MCF 10A (cell line): ENCODE measurements at regions not wholly inside any gene's neighbourhood (a gene's known extent, or its start where the extent isn't known, plus 50 kb on each side); places are given as distances from the start of the nearest gene placed in this dataset.

Experiments
- BruUV-seq: library from RNA; stranded (reverse); fragments of 400-500 nt; replicated peaks from 2 replicates; lab custom pipeline; 2021; lab: Mats Ljungman, UMichigan
- CTCF ChIA-PET: fragments of 300-600 bp; sonication (Branson Sonifier 250); formaldehyde crosslinking; extraction: SDS; loops from one replicate; lab custom pipeline; 2021; ENCODE audit warnings: antibody characterized with exemption, inconsistent platforms; lab: Yijun Ruan, JAX
- POLR2A ChIA-PET: fragments of 300-600, 350-650 bp; sonication (Branson Sonifier 250); formaldehyde crosslinking; extraction: SDS; loops from one replicate; lab custom pipeline; 2020; ENCODE audit warnings: antibody characterized with exemption, inconsistent platforms; lab: Yijun Ruan, JAX
- DNase-seq: peaks from one replicate; pipeline ENCODE4 v3.0.0-alpha.2; 2018; ENCODE audit not compliant: unreplicated experiment
- H3K27ac Mint-ChIP-seq: one replicate; pipeline ENCODE4 v1.8.0; 2022; ENCODE audit warnings: mild to moderate bottlenecking, low read depth, mixed read lengths; ENCODE audit not compliant: unreplicated experiment
- H3K27me3 Mint-ChIP-seq: one replicate; pipeline ENCODE4 v1.8.0; 2022; ENCODE audit warnings: mixed read lengths; ENCODE audit not compliant: insufficient read depth, unreplicated experiment
- H3K36me3 Mint-ChIP-seq: one replicate; pipeline ENCODE4 v1.8.0; 2022; ENCODE audit warnings: mild to moderate bottlenecking, moderate library complexity, mixed read lengths; ENCODE audit not compliant: insufficient read depth, unreplicated experiment
- H3K4me1 Mint-ChIP-seq: one replicate; pipeline ENCODE4 v1.8.0; 2022; ENCODE audit warnings: mixed read lengths; ENCODE audit not compliant: insufficient read depth, unreplicated experiment
- H3K4me3 Mint-ChIP-seq: one replicate; pipeline ENCODE4 v1.8.0; 2022; ENCODE audit warnings: mild to moderate bottlenecking, moderate library complexity, mixed read lengths; ENCODE audit not compliant: unreplicated experiment
- H3K9me3 Mint-ChIP-seq: one replicate; pipeline ENCODE4 v1.8.0; 2022; ENCODE audit warnings: mixed read lengths; ENCODE audit not compliant: unreplicated experiment
- CTCF ChIP-seq: fragments of 200-600 bp; IDR thresholded peaks from one replicate; pipeline ENCODE4 v1.8.0; 2022; ENCODE audit warnings: antibody characterized with exemption, mild to moderate bottlenecking; ENCODE audit not compliant: unreplicated experiment
- intact Hi-C: fragments of 100-400 bp; cut with micrococcal nuclease; formaldehyde crosslinking; loops from 2 replicates; pipeline ENCODE4 v1.14.1; 2022

GRCh38 chr10:129396021-129396722 lies 70.9 kb upstream of the MGMT start:
- Mint-ChIP-seq H3K4me1 (peaks cover 5% of the 10 kb centered on the region), H3K4me3 (no peak overlapping the region), H3K36me3 (no peaks in the 10 kb centered on the region), H3K27ac (no peak overlapping the region), H3K27me3 (peaks cover 16% of the 10 kb centered on the region), H3K9me3 (no peaks in the 10 kb centered on the region)
- TF ChIP-seq CTCF = no peak
- no peak for DNase-seq
- CTCF ChIA-PET = no interaction called here
- POLR2A ChIA-PET = no interaction called here
- intact Hi-C loops = no loop called here
- no TSS peak for BruUV-seq

GRCh38 chr10:129397198-129397974 lies 69.7 kb upstream of the MGMT start:
- peak overlapping the region; percentile 22 for H3K27ac Mint-ChIP-seq
- CTCF ChIA-PET = no interaction called here
- no peaks in the 10 kb centered on the region for H3K36me3 Mint-ChIP-seq
- DNase-seq = no peak
- H3K4me1 Mint-ChIP-seq = peaks cover 5% of the 10 kb centered on the region
- no peak for TF ChIP-seq CTCF
- H3K27me3 Mint-ChIP-seq = peaks cover 15% of the 10 kb centered on the region
- H3K4me3 Mint-ChIP-seq = no peak overlapping the region
- H3K9me3 Mint-ChIP-seq = no peaks in the 10 kb centered on the region
- no TSS peak for BruUV-seq
- intact Hi-C loops = no loop called here
- POLR2A ChIA-PET = no interaction called here

GRCh38 chr10:129398711-129399141 lies 68.3 kb upstream of the MGMT start:
- ChIA-PET POLR2A (no interaction called here), CTCF (interaction anchor here (0.5 kb wide), 1 partner anchor 1672 kb away, joined by 4 read pairs; no protein-coding TSS in a partner anchor)
- BruUV-seq = no TSS peak
- no peak overlapping the region for H3K4me3 Mint-ChIP-seq
- H3K9me3 Mint-ChIP-seq = no peaks in the 10 kb centered on the region
- H3K36me3 Mint-ChIP-seq = no peaks in the 10 kb centered on the region
- H3K4me1 Mint-ChIP-seq = peaks cover 5% of the 10 kb centered on the region
- peaks cover 2% of the 10 kb centered on the region for H3K27me3 Mint-ChIP-seq
- no peak for DNase-seq
- TF ChIP-seq CTCF = no peak
- intact Hi-C loops = no loop called here
- no peak overlapping the region for H3K27ac Mint-ChIP-seq

- TF ChIP-seq CTCF = no peak
- BruUV-seq = no TSS peak
Measured at GRCh38 chr10:129400426-129400825, 66.6 kb upstream of the MGMT start.

More at GRCh38 chr10:129400426-129400825, 66.6 kb upstream of the MGMT start:
- H3K4me3 Mint-ChIP-seq = no peak overlapping the region
- no peak for DNase-seq
- no peaks in the 10 kb centered on the region for H3K27me3 Mint-ChIP-seq
- POLR2A ChIA-PET = no interaction called here
- no peaks in the 10 kb centered on the region for H3K36me3 Mint-ChIP-seq
- CTCF ChIA-PET = interaction anchor here (0.7 to 0.9 kb wide), 3 partner anchors 11 to 1102 kb away, joined by 3 to 4 read pairs (median 3); no protein-coding TSS in a partner anchor
- intact Hi-C loops = no loop called here
- no peaks in the 10 kb centered on the region for H3K9me3 Mint-ChIP-seq
- no peak overlapping the region for H3K27ac Mint-ChIP-seq
- peaks cover 5% of the 10 kb centered on the region for H3K4me1 Mint-ChIP-seq
